OCI-LY7 (cell line): ENCODE measurements at regions not wholly inside any gene's neighbourhood (a gene's known extent, or its start where the extent isn't known, plus 50 kb on each side); places are given as distances from the start of the nearest gene placed in this dataset.

Source experiments
- CTCF ChIP-seq: fragments of 200-600 bp; sonication (generic); conservative IDR thresholded peaks from 2 replicates; pipeline ENCODE4 v1.5.1; 2014; ENCODE audit warnings: mild to moderate bottlenecking, antibody characterized with exemption, low read length, moderate library complexity, mixed read lengths
- EZH2phosphoT487 ChIP-seq: fragments of 200-600 bp; sonication (generic); IDR thresholded peaks from 2 replicates; pipeline ENCODE4 v1.6.1; 2018; ENCODE audit warnings: low read depth, borderline replicate concordance, mild to moderate bottlenecking, mixed run types, antibody characterized with exemption, low read length, moderate library complexity, mixed read lengths

- TF ChIP-seq CTCF (no peak), EZH2phosphoT487 (no peak)
Observed at GRCh38 chr22:45069925-45070324, 60.1 kb upstream of the PHF21B start.
